ENCODE measurements at regions not wholly inside any gene's neighbourhood (a gene's known extent, or its start where the extent isn't known, plus 50 kb on each side); places are given as distances from the start of the nearest gene placed in this dataset.

DNA sequence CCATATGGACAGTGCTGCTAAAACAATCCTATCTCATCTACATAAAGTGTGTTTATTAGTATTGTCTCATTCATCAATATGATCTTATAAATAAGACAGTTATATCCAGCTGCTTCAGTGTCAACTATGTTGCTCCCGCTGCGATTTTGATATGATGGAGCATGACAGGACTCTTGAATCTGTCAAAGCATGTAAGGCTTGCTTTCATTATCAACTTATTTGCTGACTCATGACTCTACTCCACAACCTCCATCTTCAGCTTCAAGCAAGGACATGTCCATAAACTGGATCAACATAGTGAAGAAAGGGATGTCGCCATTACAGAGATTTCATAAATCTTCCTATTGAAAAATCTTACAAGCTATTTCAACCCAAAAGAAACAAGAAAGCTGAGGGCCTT lies 2812.6 kb downstream of the PCDH9 start:
- DNase-seq (ENCODE audit: low read depth, low spot score), result no peak
- no peak overlapping the region for H3K4me3 ChIP-seq (ENCODE audit: low read length)
- WGBS (ENCODE audit: insufficient coverage, insufficient read length), result no CpG with 5 or more reads among the region's 3 CpGs
- H3K9me3 ChIP-seq (ENCODE audit: control insufficient read depth, insufficient read depth, low read length), result no peaks in the 10 kb centered on the region
- H3K27ac ChIP-seq (ENCODE audit: low read length), result no peak overlapping the region
- no peaks in the 10 kb centered on the region for H3K36me3 ChIP-seq (ENCODE audit: control insufficient read depth, insufficient read depth, low read length)
- no peaks in the 10 kb centered on the region for H3K4me1 ChIP-seq (ENCODE audit: control insufficient read depth, insufficient read depth, low read length)
- no peaks in the 10 kb centered on the region for H3K27me3 ChIP-seq (ENCODE audit: control insufficient read depth, insufficient read depth, low read length)

- Histone ChIP-seq H3K27me3 (ENCODE audit: control insufficient read depth, insufficient read depth, low read length) (no peaks in the 10 kb centered on the region), H3K4me3 (ENCODE audit: low read length) (no peak overlapping the region), H3K4me1 (ENCODE audit: control insufficient read depth, insufficient read depth, low read length) (no peaks in the 10 kb centered on the region), H3K36me3 (ENCODE audit: control insufficient read depth, insufficient read depth, low read length) (no peaks in the 10 kb centered on the region), H3K9me3 (ENCODE audit: control insufficient read depth, insufficient read depth, low read length) (no peaks in the 10 kb centered on the region), H3K27ac (ENCODE audit: low read length) (no peak overlapping the region)
- DNase-seq (ENCODE audit: low read depth, low spot score), result no peak
Observed at GRCh38 chr13:64414381-64414780, 2815.8 kb downstream of the PCDH9 start.

- H3K9me3 ChIP-seq (ENCODE audit: control insufficient read depth, insufficient read depth, low read length), result no peaks in the 10 kb centered on the region
- H3K36me3 ChIP-seq (ENCODE audit: control insufficient read depth, insufficient read depth, low read length), result no peaks in the 10 kb centered on the region
- H3K4me3 ChIP-seq (ENCODE audit: low read length), result no peak overlapping the region
- no peaks in the 10 kb centered on the region for H3K4me1 ChIP-seq (ENCODE audit: control insufficient read depth, insufficient read depth, low read length)
- H3K27me3 ChIP-seq (ENCODE audit: control insufficient read depth, insufficient read depth, low read length), result no peaks in the 10 kb centered on the region
- H3K27ac ChIP-seq (ENCODE audit: low read length), result no peak overlapping the region
- no peak for DNase-seq (ENCODE audit: low read depth, low spot score)
Observed at GRCh38 chr13:64413529-64413928, 2816.6 kb downstream of the PCDH9 start.

- Histone ChIP-seq H3K27ac (ENCODE audit: low read length) (no peak overlapping the region), H3K9me3 (ENCODE audit: control insufficient read depth, insufficient read depth, low read length) (no peaks in the 10 kb centered on the region), H3K36me3 (ENCODE audit: control insufficient read depth, insufficient read depth, low read length) (no peaks in the 10 kb centered on the region), H3K27me3 (ENCODE audit: control insufficient read depth, insufficient read depth, low read length) (no peaks in the 10 kb centered on the region), H3K4me3 (ENCODE audit: low read length) (no peak overlapping the region), H3K4me1 (ENCODE audit: control insufficient read depth, insufficient read depth, low read length) (no peaks in the 10 kb centered on the region)
- WGBS (ENCODE audit: insufficient coverage, insufficient read length), result no CpG with 5 or more reads among the region's 5 CpGs
- no peak for DNase-seq (ENCODE audit: low read depth, low spot score)
Observed at GRCh38 chr13:64410276-64411053, 2819.7 kb downstream of the PCDH9 start.

DNA sequence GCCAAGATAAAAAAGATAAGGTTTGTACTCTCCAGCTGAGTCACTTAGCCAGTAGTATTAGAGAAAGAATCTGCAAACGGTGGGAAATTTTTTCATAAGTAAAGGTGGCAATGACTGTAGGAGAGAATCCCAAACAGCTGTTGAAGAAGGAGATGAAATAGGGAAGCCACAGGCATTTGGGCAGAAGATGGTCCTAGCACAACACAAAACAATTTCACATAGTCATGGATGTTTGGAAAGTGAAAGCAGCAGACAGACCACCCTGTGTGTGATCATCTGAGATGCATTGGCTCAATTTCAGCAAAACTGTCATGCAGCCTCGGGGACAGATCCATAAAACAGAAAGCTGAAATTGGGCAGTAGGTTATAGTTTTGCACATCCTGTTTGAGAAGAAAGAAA lies 2832.4 kb downstream of the PCDH9 start:
- no peak overlapping the region for H3K4me3 ChIP-seq (ENCODE audit: low read length)
- H3K27me3 ChIP-seq (ENCODE audit: control insufficient read depth, insufficient read depth, low read length), result no peaks in the 10 kb centered on the region
- no peaks in the 10 kb centered on the region for H3K4me1 ChIP-seq (ENCODE audit: control insufficient read depth, insufficient read depth, low read length)
- no peak overlapping the region for H3K27ac ChIP-seq (ENCODE audit: low read length)
- H3K9me3 ChIP-seq (ENCODE audit: control insufficient read depth, insufficient read depth, low read length), result no peaks in the 10 kb centered on the region
- DNase-seq (ENCODE audit: low read depth, low spot score), result no peak
- H3K36me3 ChIP-seq (ENCODE audit: control insufficient read depth, insufficient read depth, low read length), result no peaks in the 10 kb centered on the region
- WGBS (ENCODE audit: insufficient coverage, insufficient read length), result no CpG with 5 or more reads among the region's 2 CpGs

- Histone ChIP-seq H3K27ac (ENCODE audit: low read length) (no peak overlapping the region), H3K9me3 (ENCODE audit: control insufficient read depth, insufficient read depth, low read length) (no peaks in the 10 kb centered on the region), H3K36me3 (ENCODE audit: control insufficient read depth, insufficient read depth, low read length) (no peaks in the 10 kb centered on the region), H3K4me3 (ENCODE audit: low read length) (no peak overlapping the region), H3K4me1 (ENCODE audit: control insufficient read depth, insufficient read depth, low read length) (no peaks in the 10 kb centered on the region), H3K27me3 (ENCODE audit: control insufficient read depth, insufficient read depth, low read length) (no peaks in the 10 kb centered on the region)
- no peak for DNase-seq (ENCODE audit: low read depth, low spot score)
- no CpG with 5 or more reads among the region's 1 CpG for WGBS (ENCODE audit: insufficient coverage, insufficient read length)
Observed at GRCh38 chr13:64377606-64378005, 2852.5 kb downstream of the PCDH9 start.

DNA sequence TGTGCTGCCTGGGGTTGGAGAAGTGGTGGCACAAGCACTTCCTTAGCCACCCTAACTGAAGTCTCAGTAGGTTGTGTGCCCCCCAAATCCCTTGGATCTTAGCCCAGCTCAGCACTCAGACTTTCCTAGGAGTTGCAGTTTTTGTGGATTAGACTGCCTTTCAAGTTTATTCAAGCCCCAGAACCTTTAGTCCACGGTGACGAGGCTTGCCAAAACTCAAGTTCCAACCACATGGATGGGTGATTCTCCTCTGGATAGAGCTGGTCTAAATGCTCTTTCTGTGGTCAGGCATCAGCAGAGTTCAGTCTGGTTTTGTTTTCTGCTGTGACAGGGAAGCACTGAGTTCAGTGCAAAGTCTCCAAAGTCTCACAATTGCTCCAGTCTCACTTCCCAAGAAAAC lies 2858.7 kb downstream of the PCDH9 start:
- H3K4me3 ChIP-seq (ENCODE audit: low read length), result no peak overlapping the region
- H3K9me3 ChIP-seq (ENCODE audit: control insufficient read depth, insufficient read depth, low read length), result no peaks in the 10 kb centered on the region
- H3K4me1 ChIP-seq (ENCODE audit: control insufficient read depth, insufficient read depth, low read length), result no peaks in the 10 kb centered on the region
- H3K27me3 ChIP-seq (ENCODE audit: control insufficient read depth, insufficient read depth, low read length), result no peaks in the 10 kb centered on the region
- no peak overlapping the region for H3K27ac ChIP-seq (ENCODE audit: low read length)
- WGBS (ENCODE audit: insufficient coverage, insufficient read length), result no CpG with 5 or more reads among the region's 2 CpGs
- no peaks in the 10 kb centered on the region for H3K36me3 ChIP-seq (ENCODE audit: control insufficient read depth, insufficient read depth, low read length)
- no peak for DNase-seq (ENCODE audit: low read depth, low spot score)

DNA sequence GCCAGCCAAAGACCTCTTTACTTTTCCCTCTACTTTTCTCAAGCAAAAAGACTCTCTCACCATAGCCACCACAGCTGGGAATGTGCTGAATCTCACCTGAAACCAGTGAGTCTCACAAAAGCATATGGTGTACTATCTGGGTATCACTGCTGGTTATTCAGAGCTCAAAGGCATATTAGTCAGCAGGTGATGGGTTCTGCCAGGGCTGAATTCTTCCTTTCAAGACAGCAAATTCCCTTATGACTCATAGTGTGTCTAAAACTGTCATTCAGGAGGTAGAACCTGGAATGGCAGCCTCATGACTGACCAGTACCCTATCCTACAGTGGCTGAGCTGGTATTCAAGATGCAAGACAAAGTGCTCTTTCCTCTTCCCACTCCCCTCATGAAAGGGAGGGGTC lies 2859.1 kb downstream of the PCDH9 start:
- Histone ChIP-seq H3K4me3 (ENCODE audit: low read length) (no peak overlapping the region), H3K27me3 (ENCODE audit: control insufficient read depth, insufficient read depth, low read length) (no peaks in the 10 kb centered on the region), H3K4me1 (ENCODE audit: control insufficient read depth, insufficient read depth, low read length) (no peaks in the 10 kb centered on the region), H3K9me3 (ENCODE audit: control insufficient read depth, insufficient read depth, low read length) (no peaks in the 10 kb centered on the region), H3K36me3 (ENCODE audit: control insufficient read depth, insufficient read depth, low read length) (no peaks in the 10 kb centered on the region), H3K27ac (ENCODE audit: low read length) (no peak overlapping the region)
- DNase-seq (ENCODE audit: low read depth, low spot score), result no peak

DNA sequence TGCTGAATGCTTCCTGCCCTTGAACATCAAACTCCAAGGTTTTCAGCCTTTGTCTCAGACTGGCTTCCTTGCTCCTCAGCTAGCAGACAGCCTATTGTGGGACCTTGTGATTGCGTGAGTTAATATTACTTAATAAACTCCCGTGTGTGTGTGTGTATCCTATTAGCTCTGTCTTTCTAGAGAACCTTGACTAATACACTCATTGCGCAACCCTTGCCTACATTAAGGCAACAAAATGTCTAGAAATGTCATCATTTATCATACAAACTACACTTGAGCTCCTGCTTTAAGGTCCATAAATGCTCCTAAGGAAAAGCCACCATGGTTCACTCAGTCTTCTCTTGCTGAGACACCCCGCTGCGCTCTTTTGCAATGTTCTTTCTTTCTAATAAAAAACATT lies 2861.0 kb downstream of the PCDH9 start:
- Histone ChIP-seq H3K27ac (ENCODE audit: low read length) (no peak overlapping the region), H3K27me3 (ENCODE audit: control insufficient read depth, insufficient read depth, low read length) (no peaks in the 10 kb centered on the region), H3K9me3 (ENCODE audit: control insufficient read depth, insufficient read depth, low read length) (no peaks in the 10 kb centered on the region), H3K4me1 (ENCODE audit: control insufficient read depth, insufficient read depth, low read length) (no peaks in the 10 kb centered on the region), H3K4me3 (ENCODE audit: low read length) (no peak overlapping the region), H3K36me3 (ENCODE audit: control insufficient read depth, insufficient read depth, low read length) (no peaks in the 10 kb centered on the region)
- WGBS (ENCODE audit: insufficient coverage, insufficient read length), result no CpG with 5 or more reads among the region's 5 CpGs
- no peak for DNase-seq (ENCODE audit: low read depth, low spot score)

DNA sequence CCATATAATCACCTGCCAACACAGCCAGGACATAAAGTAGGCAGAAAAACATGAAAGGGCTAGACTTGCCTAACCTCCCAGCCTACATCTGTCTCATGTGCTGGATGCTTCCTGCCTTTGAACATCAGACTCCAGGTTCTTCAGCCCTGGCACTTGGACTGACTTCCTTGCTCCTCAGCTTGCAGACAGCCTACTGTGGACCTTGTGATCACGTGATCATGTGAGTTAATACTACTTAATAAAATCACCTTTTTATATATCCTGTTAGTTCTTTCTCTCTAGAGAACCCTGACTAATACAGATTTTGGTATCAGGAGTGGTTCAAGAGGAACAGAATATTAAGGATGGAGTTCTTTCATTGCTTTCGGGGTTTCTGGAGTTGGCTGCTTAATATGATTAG lies 2867.6 kb downstream of the PCDH9 start:
- Histone ChIP-seq H3K9me3 (ENCODE audit: control insufficient read depth, insufficient read depth, low read length) (no peaks in the 10 kb centered on the region), H3K4me3 (ENCODE audit: low read length) (no peak overlapping the region), H3K36me3 (ENCODE audit: control insufficient read depth, insufficient read depth, low read length) (no peaks in the 10 kb centered on the region), H3K27me3 (ENCODE audit: control insufficient read depth, insufficient read depth, low read length) (no peaks in the 10 kb centered on the region), H3K27ac (ENCODE audit: low read length) (no peak overlapping the region), H3K4me1 (ENCODE audit: control insufficient read depth, insufficient read depth, low read length) (no peaks in the 10 kb centered on the region)
- DNase-seq (ENCODE audit: low read depth, low spot score), result no peak
- no CpG with 5 or more reads among the region's 2 CpGs for WGBS (ENCODE audit: insufficient coverage, insufficient read length)

DNA sequence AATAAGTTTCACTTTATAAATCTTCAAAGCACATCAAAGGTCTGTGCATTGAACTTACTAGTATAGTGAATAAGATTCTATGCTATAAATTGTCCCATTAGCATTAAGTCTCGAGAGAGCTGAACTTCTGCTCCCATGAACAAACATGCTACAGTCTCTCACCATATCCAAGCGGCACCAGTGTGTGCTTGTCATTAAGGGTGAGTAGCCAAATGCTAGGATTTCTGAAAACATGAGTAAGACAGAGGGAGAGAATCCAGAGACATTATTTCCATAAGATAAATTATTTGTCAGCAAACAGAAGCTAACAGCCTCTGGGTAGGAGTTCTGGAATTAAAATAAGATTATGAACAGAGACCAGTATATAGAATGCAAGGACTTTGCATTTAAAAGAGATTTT lies 2882.5 kb downstream of the PCDH9 start:
- H3K4me1 ChIP-seq (ENCODE audit: control insufficient read depth, insufficient read depth, low read length), result no peaks in the 10 kb centered on the region
- no peaks in the 10 kb centered on the region for H3K27me3 ChIP-seq (ENCODE audit: control insufficient read depth, insufficient read depth, low read length)
- no peaks in the 10 kb centered on the region for H3K9me3 ChIP-seq (ENCODE audit: control insufficient read depth, insufficient read depth, low read length)
- no peak overlapping the region for H3K27ac ChIP-seq (ENCODE audit: low read length)
- no peak for DNase-seq (ENCODE audit: low read depth, low spot score)
- no peak overlapping the region for H3K4me3 ChIP-seq (ENCODE audit: low read length)
- no peaks in the 10 kb centered on the region for H3K36me3 ChIP-seq (ENCODE audit: control insufficient read depth, insufficient read depth, low read length)
- no CpG with 5 or more reads among the region's 2 CpGs for WGBS (ENCODE audit: insufficient coverage, insufficient read length)

Data from iPS DF 6.9 (cell line).